GOT3 (cell line): ENCODE measurements at regions not wholly inside any gene's neighbourhood (a gene's known extent, or its start where the extent isn't known, plus 50 kb on each side); places are given as distances from the start of the nearest gene placed in this dataset.
"Not testable (repeated sequence)": the region's sequence is repeated elsewhere in the genome, so short reads cannot be mapped to it uniquely, and the experiment has no call there.

Experiments used
- DNase-seq: peaks from one replicate; lab custom pipeline; 2025; ENCODE audit warnings: mixed read lengths; lab: John Stamatoyannopoulos, UW

GRCh38 chr10:62928763-62929162, 112.6 kb upstream of the EGR2 start:
- not testable (repeated sequence) for DNase-seq

GRCh38 chr10:62926407-62926806, 110.2 kb upstream of the EGR2 start:
- no peak for DNase-seq

GRCh38 chr10:62924344-62924748, 108.2 kb upstream of the EGR2 start:
- no peak for DNase-seq

- no peak for DNase-seq
Observed at GRCh38 chr10:62919776-62920175, 103.6 kb upstream of the EGR2 start.

GRCh38 chr10:62917475-62918238, 101.5 kb upstream of the EGR2 start:
- DNase-seq = no peak

GRCh38 chr10:62916141-62916603, 100.0 kb upstream of the EGR2 start:
- DNase-seq = peak; percentile 8

- no peak for DNase-seq
Observed at GRCh38 chr10:62915158-62915557, 99.0 kb upstream of the EGR2 start.

- no peak for DNase-seq
Observed at GRCh38 chr10:62912086-62912485, 95.9 kb upstream of the EGR2 start.

- DNase-seq = no peak
Observed at GRCh38 chr10:62911210-62911963, 95.2 kb upstream of the EGR2 start.

- no peak for DNase-seq
Observed at GRCh38 chr10:62907470-62908212, 91.5 kb upstream of the EGR2 start.

GRCh38 chr10:62904281-62904875, 88.2 kb upstream of the EGR2 start:
- DNase-seq = no peak

- DNase-seq = no peak
Observed at GRCh38 chr10:62903828-62904227, 87.7 kb upstream of the EGR2 start.

GRCh38 chr10:62900829-62901571, 84.8 kb upstream of the EGR2 start:
- no peak for DNase-seq

- DNase-seq = no peak
Observed at GRCh38 chr10:62899311-62899710, 83.1 kb upstream of the EGR2 start.

- no peak for DNase-seq
Observed at GRCh38 chr10:62895063-62895462, 78.9 kb upstream of the EGR2 start.

GRCh38 chr10:62894156-62894555, 78.0 kb upstream of the EGR2 start:
- DNase-seq = no peak

GRCh38 chr10:62893036-62893435, 76.9 kb upstream of the EGR2 start:
- DNase-seq = no peak

GRCh38 chr10:62890395-62890794, 74.2 kb upstream of the EGR2 start:
- no peak for DNase-seq

GRCh38 chr10:62887642-62888041, 71.5 kb upstream of the EGR2 start:
- no peak for DNase-seq

- no peak for DNase-seq
Observed at GRCh38 chr10:62885684-62886461, 69.7 kb upstream of the EGR2 start.

- DNase-seq = no peak
Observed at GRCh38 chr10:62880162-62880561, 64.0 kb upstream of the EGR2 start.
